ENCODE measurements at regions not wholly inside any gene's neighbourhood (a gene's known extent, or its start where the extent isn't known, plus 50 kb on each side); places are given as distances from the start of the nearest gene placed in this dataset.

DNA sequence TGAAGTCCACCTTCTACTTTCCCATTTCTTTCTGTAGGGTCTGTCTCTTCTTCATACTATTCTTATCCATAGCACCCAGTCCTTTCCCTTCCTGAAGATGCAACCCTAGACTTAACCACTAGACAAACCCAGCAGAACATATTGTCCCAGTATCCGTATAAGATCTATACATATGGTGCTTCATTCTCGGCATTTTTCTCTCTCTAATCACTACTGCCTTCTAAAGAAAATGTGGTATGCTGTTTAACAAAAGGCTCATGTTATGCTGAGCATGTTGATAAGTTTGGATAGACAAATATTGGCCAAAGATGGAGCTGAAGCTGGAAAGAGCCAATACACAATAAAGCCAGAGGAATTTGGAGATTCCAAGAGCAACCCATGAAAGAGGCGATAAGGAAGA lies 212.6 kb downstream of the MAFB start:
- no peak for DNase-seq (ENCODE audit: low read depth)
- no peak overlapping the region for H3K4me3 ChIP-seq (ENCODE audit: control insufficient read depth, low read depth, low read length)
- TF ChIP-seq, protein P1, sequence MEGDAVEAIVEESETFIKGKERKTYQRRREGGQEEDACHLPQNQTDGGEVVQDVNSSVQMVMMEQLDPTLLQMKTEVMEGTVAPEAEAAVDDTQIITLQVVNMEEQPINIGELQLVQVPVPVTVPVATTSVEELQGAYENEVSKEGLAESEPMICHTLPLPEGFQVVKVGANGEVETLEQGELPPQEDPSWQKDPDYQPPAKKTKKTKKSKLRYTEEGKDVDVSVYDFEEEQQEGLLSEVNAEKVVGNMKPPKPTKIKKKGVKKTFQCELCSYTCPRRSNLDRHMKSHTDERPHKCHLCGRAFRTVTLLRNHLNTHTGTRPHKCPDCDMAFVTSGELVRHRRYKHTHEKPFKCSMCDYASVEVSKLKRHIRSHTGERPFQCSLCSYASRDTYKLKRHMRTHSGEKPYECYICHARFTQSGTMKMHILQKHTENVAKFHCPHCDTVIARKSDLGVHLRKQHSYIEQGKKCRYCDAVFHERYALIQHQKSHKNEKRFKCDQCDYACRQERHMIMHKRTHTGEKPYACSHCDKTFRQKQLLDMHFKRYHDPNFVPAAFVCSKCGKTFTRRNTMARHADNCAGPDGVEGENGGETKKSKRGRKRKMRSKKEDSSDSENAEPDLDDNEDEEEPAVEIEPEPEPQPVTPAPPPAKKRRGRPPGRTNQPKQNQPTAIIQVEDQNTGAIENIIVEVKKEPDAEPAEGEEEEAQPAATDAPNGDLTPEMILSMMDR (conservative IDR thresholded peaks at IDR 0.05; ENCODE audit: control insufficient read depth, insufficient read depth, low read depth, low read length), result no peak

DNA sequence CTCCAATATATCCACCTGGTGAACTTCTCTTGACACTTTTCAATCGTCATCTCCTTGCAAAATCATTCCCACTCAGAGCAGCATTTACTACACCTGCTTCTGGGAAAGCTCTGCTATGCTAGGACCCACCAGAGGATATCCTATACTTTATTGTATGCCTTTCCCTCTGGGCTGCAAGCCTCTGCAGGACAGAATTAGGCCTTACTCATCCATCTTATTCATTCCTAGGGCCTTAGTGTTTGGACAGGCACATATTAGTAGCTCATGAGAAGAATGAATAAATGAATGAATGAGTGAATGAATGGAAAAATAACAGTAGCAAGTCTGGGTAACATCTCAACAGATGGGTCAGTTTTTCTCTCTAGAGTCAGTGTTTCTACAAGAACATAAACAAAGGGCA lies 216.1 kb downstream of the MAFB start:
- no peak overlapping the region for H3K4me3 ChIP-seq (ENCODE audit: control insufficient read depth, low read depth, low read length)
- TF ChIP-seq, protein P1 (conservative IDR thresholded peaks at IDR 0.05; ENCODE audit: control insufficient read depth, insufficient read depth, low read depth, low read length), result no peak
- DNase-seq (ENCODE audit: low read depth), result no peak

DNA sequence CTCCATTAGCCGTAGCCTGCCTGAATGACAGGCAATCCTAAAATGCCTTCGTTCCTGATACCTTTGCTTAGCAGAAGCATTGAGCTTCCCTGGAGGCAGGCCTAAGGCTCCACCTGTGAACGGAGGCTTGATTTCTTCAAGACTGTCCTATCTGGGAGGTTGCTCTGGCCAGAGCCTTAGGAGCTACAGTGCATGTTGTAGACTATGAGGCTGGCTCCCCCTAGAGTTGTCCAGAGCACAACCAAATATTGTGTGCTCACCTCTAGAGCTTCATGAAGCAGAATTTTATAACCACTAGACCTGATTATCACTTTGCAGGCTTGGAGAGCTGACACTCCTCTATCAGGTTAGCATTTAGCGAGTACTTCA lies 217.8 kb downstream of the MAFB start:
- TF ChIP-seq, protein P1 (conservative IDR thresholded peaks at IDR 0.05; ENCODE audit: control insufficient read depth, insufficient read depth, low read depth, low read length), result peak; percentile 25
- DNase-seq (ENCODE audit: low read depth), result peak; percentile 27
- no peak overlapping the region for H3K4me3 ChIP-seq (ENCODE audit: control insufficient read depth, low read depth, low read length)

DNA sequence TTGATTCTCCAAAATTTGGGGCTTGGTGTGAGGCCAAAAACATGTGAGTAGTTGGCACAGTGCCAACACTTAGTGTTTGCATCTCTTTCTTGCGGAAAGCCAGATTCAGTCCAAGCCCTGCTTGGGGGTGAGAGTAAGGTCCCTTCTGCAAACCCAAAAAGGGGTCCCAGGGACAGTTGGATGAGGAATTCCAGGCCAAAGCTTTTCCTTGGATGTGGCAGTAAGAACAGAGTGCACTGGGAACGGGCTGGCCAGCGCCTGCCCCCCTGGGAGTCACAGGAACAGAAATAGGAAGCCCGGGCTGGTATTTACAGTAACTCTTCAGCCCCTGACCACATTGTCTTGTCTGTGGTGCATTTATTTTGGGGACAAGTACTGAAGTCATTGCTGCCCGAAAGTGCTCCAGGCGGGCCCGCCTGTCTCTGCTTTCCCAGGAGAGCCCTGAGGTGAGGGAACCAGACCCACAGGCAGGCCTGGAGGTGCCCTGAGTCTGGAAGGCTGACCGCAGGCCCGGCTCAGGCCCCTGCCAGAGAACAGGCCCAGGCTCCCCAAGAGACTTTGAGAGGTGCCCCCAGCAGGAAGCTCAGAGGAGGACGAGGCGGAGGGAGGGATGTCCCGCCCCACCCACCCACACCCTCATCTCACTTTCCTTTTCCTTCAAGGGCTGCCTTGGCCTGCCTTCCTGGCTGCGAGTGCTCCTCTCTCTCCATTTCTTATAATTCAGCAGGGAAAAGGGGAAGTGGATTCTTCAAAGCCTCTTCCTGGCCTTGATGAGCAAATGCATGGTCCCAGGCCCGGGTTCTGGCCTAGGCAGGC lies 218.4 kb downstream of the MAFB start:
- no peak overlapping the region for H3K4me3 ChIP-seq (ENCODE audit: control insufficient read depth, low read depth, low read length)
- no peak for DNase-seq (ENCODE audit: low read depth)
- TF ChIP-seq, protein P1 (conservative IDR thresholded peaks at IDR 0.05; ENCODE audit: control insufficient read depth, insufficient read depth, low read depth, low read length), result no peak

DNA sequence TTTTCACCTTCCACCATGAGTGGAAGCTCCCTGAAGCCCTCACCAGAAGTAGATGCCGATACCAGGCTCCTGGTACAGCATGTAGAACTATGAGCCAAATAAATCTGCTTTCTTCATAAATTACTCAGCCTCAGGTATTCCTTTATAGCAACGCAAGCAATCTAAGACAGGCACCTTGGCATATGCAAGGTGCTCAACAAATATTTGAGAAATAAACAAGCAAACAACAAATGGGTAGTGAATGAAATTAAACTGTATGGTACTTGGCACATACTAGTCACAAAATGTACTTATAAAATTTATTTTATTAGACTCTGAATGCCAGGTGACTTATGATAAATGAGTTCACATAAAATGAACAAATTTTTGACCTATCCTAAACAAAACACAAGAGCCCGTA lies 220.3 kb downstream of the MAFB start:
- TF ChIP-seq, protein P1 (conservative IDR thresholded peaks at IDR 0.05; ENCODE audit: control insufficient read depth, insufficient read depth, low read depth, low read length), result no peak
- no peak for DNase-seq (ENCODE audit: low read depth)
- no peak overlapping the region for H3K4me3 ChIP-seq (ENCODE audit: control insufficient read depth, low read depth, low read length)

DNA sequence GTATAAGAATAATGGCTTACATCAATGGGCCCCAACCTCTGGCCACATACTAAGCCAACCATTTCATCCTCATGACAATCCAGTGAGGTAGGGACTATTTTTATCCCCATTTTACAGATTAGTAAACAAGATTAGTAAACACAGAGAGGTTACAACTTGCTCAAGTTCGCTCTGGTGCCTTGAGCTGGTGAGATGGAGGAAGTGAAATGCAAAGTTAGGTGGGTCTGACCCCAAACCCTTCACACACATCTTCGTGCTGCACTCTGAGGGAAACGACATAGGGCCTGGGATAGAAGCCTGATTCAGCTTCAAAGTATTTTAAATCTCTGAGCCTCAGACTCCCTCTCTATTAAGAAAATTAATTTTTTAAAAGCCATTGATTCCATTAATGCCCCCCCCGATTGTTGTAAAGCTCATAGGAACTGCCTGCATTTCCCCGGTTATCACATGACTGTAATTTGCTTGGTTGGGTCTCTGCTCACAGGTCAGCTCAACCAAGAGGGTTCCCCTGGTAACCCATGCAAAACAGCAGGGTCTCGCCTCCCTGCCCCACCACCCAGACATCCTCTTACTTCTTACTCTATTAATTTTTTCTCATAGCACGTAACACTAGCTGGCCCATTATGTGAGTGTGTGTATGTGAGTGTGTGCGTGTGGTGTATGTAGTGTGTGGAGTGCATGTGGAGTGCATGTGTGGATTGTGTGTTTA lies 221.2 kb downstream of the MAFB start:
- DNase-seq (ENCODE audit: low read depth), result no peak
- no peak overlapping the region for H3K4me3 ChIP-seq (ENCODE audit: control insufficient read depth, low read depth, low read length)
- TF ChIP-seq, protein P1 (conservative IDR thresholded peaks at IDR 0.05; ENCODE audit: control insufficient read depth, insufficient read depth, low read depth, low read length), result no peak
